ENCODE measurements at regions not wholly inside any gene's neighbourhood (a gene's known extent, or its start where the extent isn't known, plus 50 kb on each side); places are given as distances from the start of the nearest gene placed in this dataset.

DNA sequence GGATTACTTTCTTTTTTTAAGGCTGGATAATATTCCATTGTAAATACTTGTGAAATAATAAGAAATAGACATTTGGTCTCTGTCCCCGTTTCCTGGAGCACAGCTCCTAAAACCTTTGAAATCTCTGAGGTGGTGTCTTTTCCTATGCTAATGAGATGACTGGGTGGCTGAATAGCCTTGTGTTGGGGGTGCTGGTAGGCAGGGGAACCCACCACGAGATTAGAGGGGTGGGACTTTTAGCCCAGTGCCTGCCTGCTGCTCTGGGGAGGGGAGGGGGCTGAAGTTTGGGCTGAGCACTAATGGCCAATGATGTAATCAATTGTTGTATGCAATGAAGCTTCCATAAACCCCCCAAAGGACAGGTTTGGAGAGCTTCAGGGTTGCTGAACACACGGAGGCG, 175.7 kb downstream of the FGF9 start:
- TF ChIP-seq, protein P1, sequence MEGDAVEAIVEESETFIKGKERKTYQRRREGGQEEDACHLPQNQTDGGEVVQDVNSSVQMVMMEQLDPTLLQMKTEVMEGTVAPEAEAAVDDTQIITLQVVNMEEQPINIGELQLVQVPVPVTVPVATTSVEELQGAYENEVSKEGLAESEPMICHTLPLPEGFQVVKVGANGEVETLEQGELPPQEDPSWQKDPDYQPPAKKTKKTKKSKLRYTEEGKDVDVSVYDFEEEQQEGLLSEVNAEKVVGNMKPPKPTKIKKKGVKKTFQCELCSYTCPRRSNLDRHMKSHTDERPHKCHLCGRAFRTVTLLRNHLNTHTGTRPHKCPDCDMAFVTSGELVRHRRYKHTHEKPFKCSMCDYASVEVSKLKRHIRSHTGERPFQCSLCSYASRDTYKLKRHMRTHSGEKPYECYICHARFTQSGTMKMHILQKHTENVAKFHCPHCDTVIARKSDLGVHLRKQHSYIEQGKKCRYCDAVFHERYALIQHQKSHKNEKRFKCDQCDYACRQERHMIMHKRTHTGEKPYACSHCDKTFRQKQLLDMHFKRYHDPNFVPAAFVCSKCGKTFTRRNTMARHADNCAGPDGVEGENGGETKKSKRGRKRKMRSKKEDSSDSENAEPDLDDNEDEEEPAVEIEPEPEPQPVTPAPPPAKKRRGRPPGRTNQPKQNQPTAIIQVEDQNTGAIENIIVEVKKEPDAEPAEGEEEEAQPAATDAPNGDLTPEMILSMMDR (conservative IDR thresholded peaks at IDR 0.05 in 1 of 2, IDR thresholded peaks at IDR 0.05 in 1 of 2; ENCODE audit: extremely low read depth in 1 of 2, insufficient read depth in 1 of 2, low read depth in 1 of 2, low read length in 2 of 2), result no peak
- TF ChIP-seq EZH2 (IDR thresholded peaks at IDR 0.05; ENCODE audit: borderline replicate concordance, low read length), result no peak

Measured in mammary epithelial cell (primary cell).